Activated naive CD4-positive, alpha-beta T cell (primary cell): ENCODE measurements at regions not wholly inside any gene's neighbourhood (a gene's known extent, or its start where the extent isn't known, plus 50 kb on each side); places are given as distances from the start of the nearest gene placed in this dataset.
"Not testable (repeated sequence)": the region's sequence is repeated elsewhere in the genome, so short reads cannot be mapped to it uniquely, and the experiment has no call there.

ENCODE experiments used
- DNase-seq, 4 experiments: peaks; one replicate each; lab custom pipeline; 2025; lab: John Stamatoyannopoulos, UW

- DNase-seq = no peak
Measured at GRCh38 chr7:157467496-157468212, 130.8 kb downstream of the DNAJB6 start.

GRCh38 chr7:157468221-157469111 lies 131.7 kb downstream of the DNAJB6 start:
- DNase-seq = no peak

- no peak for DNase-seq
Measured at GRCh38 chr7:157469181-157470016, 132.6 kb downstream of the DNAJB6 start.

- no peak for DNase-seq
Measured at GRCh38 chr7:157470017-157470322, 133.2 kb downstream of the DNAJB6 start.

GRCh38 chr7:157470701-157471131 lies 133.9 kb downstream of the DNAJB6 start:
- DNase-seq = no peak

- DNase-seq = peak in 2 of 4 experiments; percentile 22 to 28
Measured at GRCh38 chr7:157471259-157472125, 134.7 kb downstream of the DNAJB6 start.

GRCh38 chr7:157472311-157473050 lies 135.7 kb downstream of the DNAJB6 start:
- no peak for DNase-seq

- DNase-seq = no peak
Measured at GRCh38 chr7:157473051-157473569, 136.3 kb downstream of the DNAJB6 start.

GRCh38 chr7:157474685-157475084 lies 137.9 kb downstream of the DNAJB6 start:
- DNase-seq = no peak

- no peak for DNase-seq
Measured at GRCh38 chr7:157475095-157475494, 138.3 kb downstream of the DNAJB6 start.

- no peak for DNase-seq
Measured at GRCh38 chr7:157475601-157476000, 138.8 kb downstream of the DNAJB6 start.

- DNase-seq = no peak
Measured at GRCh38 chr7:157476201-157476600, 139.4 kb downstream of the DNAJB6 start.

GRCh38 chr7:157476654-157477549 lies 140.1 kb downstream of the DNAJB6 start:
- no peak for DNase-seq

GRCh38 chr7:157477550-157478212 lies 140.9 kb downstream of the DNAJB6 start:
- DNase-seq = no peak

- DNase-seq = not testable (repeated sequence)
Measured at GRCh38 chr7:157478611-157479010, 141.8 kb downstream of the DNAJB6 start.

- no peak for DNase-seq
Measured at GRCh38 chr7:157479326-157479725, 142.5 kb downstream of the DNAJB6 start.

- no peak for DNase-seq
Measured at GRCh38 chr7:157480371-157481050, 143.7 kb downstream of the DNAJB6 start.

GRCh38 chr7:157481389-157481788 lies 144.6 kb downstream of the DNAJB6 start:
- DNase-seq = no peak
